GM18907 (cell line): ENCODE measurements at regions not wholly inside any gene's neighbourhood (a gene's known extent, or its start where the extent isn't known, plus 50 kb on each side); places are given as distances from the start of the nearest gene placed in this dataset.
"Not testable (repeated sequence)": the region's sequence is repeated elsewhere in the genome, so short reads cannot be mapped to it uniquely, and the experiment has no call there.

Source experiments
- ATAC-seq: cut with Tn5 transposase; IDR thresholded peaks from one replicate; pipeline ENCODE4 v1.9.1; 2021; ENCODE audit warnings: mild to moderate bottlenecking, moderate library complexity; ENCODE audit not compliant: unreplicated experiment

DNA sequence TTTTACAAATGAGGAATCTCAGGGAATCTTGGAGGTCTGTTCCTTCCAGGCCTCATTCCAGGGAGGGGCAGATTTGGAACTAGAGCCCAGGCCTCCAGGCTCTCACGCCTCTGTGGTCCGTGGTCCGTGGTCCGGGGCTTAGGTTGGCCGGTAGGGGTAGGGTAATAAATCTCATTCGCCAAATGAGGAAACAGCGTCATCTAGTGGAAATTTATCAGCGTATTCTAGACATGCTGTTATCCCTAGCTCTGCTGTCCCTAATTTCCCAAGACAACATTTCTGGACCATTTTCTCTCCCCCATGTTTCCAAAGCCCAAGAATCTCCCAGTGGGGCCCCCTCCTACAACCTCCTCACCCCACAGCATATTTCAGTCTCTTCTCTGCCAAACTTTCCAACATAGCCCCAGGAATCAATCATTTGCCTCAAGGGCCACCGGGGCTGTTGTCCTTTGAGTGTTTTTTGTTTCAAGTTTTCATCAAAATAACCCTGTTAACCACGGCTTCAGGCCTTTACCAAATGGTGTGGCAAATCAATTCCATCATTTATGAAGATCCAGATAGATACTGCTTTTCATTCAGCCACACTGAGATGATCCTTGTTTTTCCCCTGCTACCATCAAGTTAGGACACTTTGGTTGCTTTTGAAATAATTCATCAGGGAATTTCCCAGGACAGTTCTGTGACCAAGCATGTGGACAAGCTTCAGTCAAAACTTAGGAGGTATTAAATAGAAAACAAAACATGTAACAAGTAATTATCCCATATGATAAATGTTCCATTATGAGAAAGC is 126.8 kb downstream of the ALDH8A1 start:
- peak; percentile 86 for ATAC-seq

GRCh38 chr6:134821928-134822864 is 127.7 kb downstream of the ALDH8A1 start:
- ATAC-seq: no peak

- no peak for ATAC-seq
These were observed 128.5 kb downstream of the ALDH8A1 start for GRCh38 chr6:134821397-134821796.

DNA sequence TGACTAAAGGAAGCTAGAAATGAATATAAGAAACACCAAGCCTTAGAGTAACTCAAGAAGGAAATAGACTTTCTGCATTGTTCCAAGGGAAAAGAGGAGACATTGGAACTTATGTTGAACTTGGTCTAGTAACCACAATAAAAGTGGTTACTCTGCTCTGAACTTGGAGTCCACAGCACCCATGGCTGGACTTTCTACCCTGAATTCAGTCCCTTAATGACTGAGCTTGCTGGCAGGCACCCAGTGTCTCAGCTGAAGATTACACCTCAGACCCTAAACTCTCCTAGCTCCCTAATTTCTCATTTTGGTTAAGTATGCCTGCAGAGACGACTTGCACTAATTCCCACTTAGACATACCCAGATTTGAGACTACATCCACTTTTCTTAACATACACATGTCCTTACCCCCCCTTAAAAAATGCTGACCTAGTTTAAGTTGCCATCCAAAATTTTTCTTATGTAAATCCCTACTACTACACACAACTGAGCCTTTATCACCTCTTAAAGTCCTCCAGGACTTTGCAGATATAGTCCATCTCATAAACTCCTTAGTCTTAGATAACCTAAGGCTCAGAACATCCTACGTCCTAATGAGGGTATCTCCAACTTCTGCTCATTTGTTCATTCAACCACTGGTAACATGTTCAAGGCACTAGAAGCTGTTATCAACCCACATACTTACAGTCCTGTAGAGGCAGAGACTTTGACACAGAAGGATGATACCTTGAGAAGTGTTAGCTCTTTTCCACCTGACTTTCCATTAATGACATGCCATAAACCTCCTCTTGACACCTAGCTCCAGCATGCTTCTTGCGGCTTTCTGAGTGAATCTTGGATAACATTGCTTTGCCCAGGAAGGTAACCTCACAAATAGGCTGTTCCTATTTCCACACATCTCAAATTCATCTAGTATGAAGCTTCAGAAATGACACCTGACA is 129.8 kb downstream of the ALDH8A1 start:
- no peak for ATAC-seq

DNA sequence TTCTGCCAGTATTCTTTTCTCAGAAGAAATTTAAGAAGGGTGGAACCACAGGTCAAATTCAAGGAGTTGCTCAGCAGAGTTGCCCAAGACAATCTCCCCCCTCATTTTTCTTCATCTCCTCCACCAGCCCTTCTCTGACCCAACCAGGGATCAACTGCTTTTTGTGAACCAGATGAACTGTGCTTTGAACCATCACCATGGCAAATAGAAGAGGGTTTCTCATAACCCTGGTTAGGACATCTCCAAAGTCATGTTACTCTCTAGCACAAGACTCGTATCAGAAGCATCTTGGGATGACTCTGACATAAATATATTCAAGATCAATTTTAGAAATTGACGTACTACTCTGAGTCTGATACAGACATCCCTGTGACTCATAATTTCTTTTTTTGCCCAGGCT is 130.7 kb downstream of the ALDH8A1 start:
- no peak for ATAC-seq

GRCh38 chr6:134817448-134817847 is 132.5 kb downstream of the ALDH8A1 start:
- no peak for ATAC-seq

GRCh38 chr6:134816780-134817179 is 133.1 kb downstream of the ALDH8A1 start:
- ATAC-seq: no peak

DNA sequence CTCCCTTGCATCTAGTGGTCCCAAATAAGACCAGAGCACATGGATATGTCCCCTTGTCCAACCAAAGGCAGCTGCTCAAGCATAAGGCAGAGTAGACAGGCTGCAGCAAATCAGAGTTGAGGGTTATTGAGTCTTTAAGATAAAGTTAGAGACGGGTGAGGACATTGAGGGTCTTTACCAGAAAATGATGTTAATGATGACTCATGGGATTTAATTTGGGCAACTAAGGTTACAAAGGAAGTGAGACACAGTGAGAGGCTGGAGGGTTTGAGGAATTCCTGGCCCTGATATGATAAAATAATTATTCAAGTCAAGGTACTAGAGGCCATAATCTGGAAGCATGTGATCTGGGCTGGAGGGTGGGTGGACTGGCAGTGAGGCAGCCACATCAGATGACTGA is 133.6 kb downstream of the ALDH8A1 start:
- no peak for ATAC-seq

- no peak for ATAC-seq
These were observed 135.7 kb downstream of the ALDH8A1 start for GRCh38 chr6:134814076-134814695.

DNA sequence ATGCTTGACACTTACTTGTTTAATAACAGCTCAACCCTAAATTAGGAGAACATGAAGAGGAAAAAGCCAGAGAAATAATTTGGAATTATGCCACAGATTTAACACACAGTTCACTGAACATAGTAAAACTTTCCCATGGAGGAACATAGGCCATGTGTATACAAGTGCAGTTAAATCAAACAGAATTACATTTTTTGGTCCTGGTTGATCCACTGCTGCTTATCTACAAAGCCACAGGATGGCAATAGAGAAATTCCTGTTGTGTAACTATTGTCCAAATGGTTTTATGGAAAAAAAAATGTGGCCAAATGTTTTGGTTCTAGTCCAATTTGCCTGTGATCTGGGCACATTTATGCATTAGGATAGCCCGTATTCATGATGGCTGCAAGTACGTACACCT is 136.8 kb downstream of the ALDH8A1 start:
- ATAC-seq: no peak

DNA sequence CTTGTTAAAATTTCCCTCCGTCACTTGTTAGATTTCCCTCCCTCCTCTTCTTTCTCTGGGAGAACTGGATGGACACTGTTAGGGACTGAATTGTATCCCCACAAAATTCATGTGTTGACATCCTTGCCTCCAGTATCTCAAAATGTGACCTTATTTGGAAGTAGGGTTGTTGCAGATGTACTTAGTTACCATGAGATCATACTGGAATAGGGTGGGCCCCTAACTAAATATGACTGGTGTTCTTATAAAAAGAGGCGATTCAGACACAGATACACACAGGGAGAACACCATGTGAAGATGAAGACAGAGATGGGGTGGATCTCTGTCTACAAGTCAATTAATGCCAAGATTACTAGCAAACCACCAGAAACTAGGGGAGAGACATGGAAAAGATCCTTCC is 139.5 kb downstream of the ALDH8A1 start:
- no peak for ATAC-seq

- ATAC-seq: no peak
These were observed 140.8 kb downstream of the ALDH8A1 start for GRCh38 chr6:134809130-134809529.

- ATAC-seq: no peak
These were observed 143.6 kb downstream of the ALDH8A1 start for GRCh38 chr6:134806180-134806798.

GRCh38 chr6:134805168-134805567 is 144.7 kb downstream of the ALDH8A1 start:
- ATAC-seq: no peak

GRCh38 chr6:134804311-134804710 is 145.6 kb downstream of the ALDH8A1 start:
- ATAC-seq: not testable (repeated sequence)

DNA sequence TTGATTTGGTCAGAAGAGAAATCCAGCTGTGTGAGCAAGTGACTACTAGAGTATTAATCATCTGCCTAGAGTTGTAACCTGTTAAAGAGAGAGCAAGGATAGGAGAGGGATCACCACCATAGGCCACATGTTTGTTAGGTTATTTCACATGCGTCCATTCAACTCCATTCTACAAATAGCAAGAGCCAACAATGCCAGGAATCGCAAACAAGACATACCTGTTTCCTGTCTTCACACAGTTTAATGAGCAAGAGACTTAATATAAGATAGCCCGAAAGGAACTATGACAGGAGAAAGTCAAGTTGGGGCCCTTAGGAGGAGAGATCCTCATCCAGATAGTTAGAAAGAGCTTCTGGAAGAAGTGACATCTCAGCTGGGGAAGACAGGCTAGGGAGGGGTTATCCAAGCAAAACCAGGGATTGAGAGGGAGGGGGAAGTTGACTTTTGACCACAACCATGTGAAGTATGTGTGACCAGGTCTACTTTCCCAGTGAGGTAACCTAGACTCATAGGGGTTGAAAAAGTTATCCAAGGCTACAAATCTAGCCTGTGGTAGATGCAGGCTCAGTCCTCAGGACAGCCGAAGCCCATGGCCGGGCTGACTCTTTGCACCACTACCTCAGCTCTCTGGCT is 147.4 kb downstream of the ALDH8A1 start:
- no peak for ATAC-seq

GRCh38 chr6:134797400-134798113 is 152.3 kb downstream of the ALDH8A1 start:
- no peak for ATAC-seq

DNA sequence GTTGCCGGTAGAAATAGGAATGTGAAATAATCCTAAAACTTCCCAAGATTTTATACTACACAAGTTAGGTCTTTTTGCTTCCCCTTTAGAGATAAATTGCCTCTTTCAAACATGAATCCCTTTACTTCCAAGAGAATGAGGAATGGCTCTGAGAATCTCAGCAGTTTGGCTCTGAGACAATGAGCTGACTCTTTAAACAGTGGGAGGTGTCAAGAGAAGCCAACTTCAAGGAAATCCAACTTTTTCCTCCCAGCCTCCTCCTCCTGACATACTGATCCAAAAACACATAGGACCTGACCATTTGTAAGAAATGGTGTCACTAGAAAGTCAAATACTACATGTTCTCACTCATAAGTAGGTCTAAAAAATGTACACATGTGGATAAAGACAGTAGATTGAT is 154.2 kb downstream of the ALDH8A1 start:
- no peak for ATAC-seq

DNA sequence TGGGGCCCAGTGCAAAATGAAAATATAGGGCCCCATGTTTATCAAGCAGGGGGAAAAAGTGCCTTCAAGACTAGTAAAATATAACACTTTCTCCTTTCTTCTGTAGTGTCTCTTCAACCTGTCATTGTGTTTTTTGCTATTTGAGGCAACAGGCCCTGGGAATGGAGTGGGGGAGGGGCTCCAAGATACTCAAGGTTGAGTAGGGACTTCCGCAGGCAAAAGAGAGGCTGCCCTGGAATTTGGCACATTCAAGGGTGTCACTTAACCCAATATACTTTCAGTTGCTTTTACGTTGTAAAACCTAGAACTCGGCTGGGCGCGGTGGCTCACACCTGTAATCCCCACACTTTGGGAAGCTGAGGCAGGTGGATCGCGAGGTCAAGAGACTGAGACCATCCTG is 154.9 kb downstream of the ALDH8A1 start:
- no peak for ATAC-seq
